Right atrium auricular region (tissue), 2 donors: ENCODE measurements at regions not wholly inside any gene's neighbourhood (a gene's known extent, or its start where the extent isn't known, plus 50 kb on each side); places are given as distances from the start of the nearest gene placed in this dataset.
A peak's percentile ranks its signal among the peaks of the same experiment; 100 is the strongest.

Source experiments
- DNase-seq: peaks from one replicate; pipeline ENCODE4 v3.0.0-alpha.2; 2019; ENCODE audit warnings: low spot score
- H3K27ac ChIP-seq, 2 donors: fragments of 200-600 bp; sonication (generic); 1 replicate in 1 of 2; 2 replicates in 1 of 2; pipeline ENCODE4 v1.5.1; 2016 to 2019
- H3K27me3 ChIP-seq, 2 donors: fragments of 200-600 bp; sonication (generic); one replicate each; pipeline versions ENCODE4 v1.5.1 to v1.6.0; 2017 to 2019
- H3K36me3 ChIP-seq: fragments of 200-600 bp; sonication (generic); one replicate; pipeline ENCODE4 v1.5.1; 2016
- H3K4me1 ChIP-seq, 2 donors: fragments of 200-600 bp; sonication (generic); one replicate each; pipeline versions ENCODE4 v1.5.1 to v1.6.0; 2017 to 2019
- H3K4me3 ChIP-seq, 2 donors: fragments of 200-600 bp; sonication (generic); 1 replicate in 1 of 2; 2 replicates in 1 of 2; pipeline ENCODE4 v1.5.1; 2017 to 2019; ENCODE audit warnings: mild to moderate bottlenecking in 1 of 2, moderate library complexity in 1 of 2
- H3K9me3 ChIP-seq, 2 donors: fragments of 200-600 bp; sonication (generic); one replicate each; pipeline ENCODE4 v1.5.1; 2019
- CTCF ChIP-seq, 2 donors: fragments of 200-600 bp; sonication (generic); IDR thresholded peaks; one replicate each; pipeline ENCODE4 v1.5.1; 2019; ENCODE audit warnings: antibody characterized with exemption in 2 of 2

GRCh38 chr6:126117251-126117650 lies 130.9 kb downstream of the TRMT11 start:
- H3K27me3 ChIP-seq, result no peaks in the 10 kb centered on the region
- no peaks in the 10 kb centered on the region for H3K36me3 ChIP-seq
- no peak overlapping the region for H3K27ac ChIP-seq
- no peak overlapping the region for H3K4me3 ChIP-seq
- H3K9me3 ChIP-seq, result no peaks in the 10 kb centered on the region
- TF ChIP-seq CTCF (IDR thresholded peaks at IDR 0.05), result no peak
- no peak for DNase-seq
- no peaks in the 10 kb centered on the region for H3K4me1 ChIP-seq

GRCh38 chr6:126118058-126118755 lies 131.9 kb downstream of the TRMT11 start:
- DNase-seq, result no peak

GRCh38 chr6:126118936-126119335 lies 132.6 kb downstream of the TRMT11 start:
- Histone ChIP-seq H3K36me3 (no peaks in the 10 kb centered on the region), H3K27ac (no peak overlapping the region), H3K4me1 (no peaks in the 10 kb centered on the region), H3K4me3 (no peak overlapping the region), H3K9me3 (no peaks in the 10 kb centered on the region), H3K27me3 (no peaks in the 10 kb centered on the region)
- DNase-seq, result no peak
- TF ChIP-seq CTCF (IDR thresholded peaks at IDR 0.05), result no peak

More at GRCh38 chr6:126118058-126118755, 131.9 kb downstream of the TRMT11 start:
- Histone ChIP-seq H3K9me3 (no peaks in the 10 kb centered on the region), H3K36me3 (no peaks in the 10 kb centered on the region), H3K4me1 (no peaks in the 10 kb centered on the region), H3K4me3 (no peak overlapping the region), H3K27me3 (no peaks in the 10 kb centered on the region), H3K27ac (no peak overlapping the region)
- TF ChIP-seq CTCF (IDR thresholded peaks at IDR 0.05), result no peak

- no peaks in the 10 kb centered on the region for H3K4me1 ChIP-seq
- no peaks in the 10 kb centered on the region for H3K36me3 ChIP-seq
- peaks cover 0 to 3% of the 10 kb centered on the region in 2 donors for H3K27me3 ChIP-seq
- no peak for TF ChIP-seq CTCF (IDR thresholded peaks at IDR 0.05)
- H3K27ac ChIP-seq, result no peak overlapping the region
- H3K4me3 ChIP-seq, result no peak overlapping the region
- DNase-seq, result peak; percentile 59
- no peaks in the 10 kb centered on the region for H3K9me3 ChIP-seq
These were observed 136.9 kb downstream of the TRMT11 start for GRCh38 chr6:126123226-126123625.

- no peaks in the 10 kb centered on the region for H3K4me1 ChIP-seq
- no peak for TF ChIP-seq CTCF (IDR thresholded peaks at IDR 0.05)
- DNase-seq, result no peak
- H3K36me3 ChIP-seq, result no peaks in the 10 kb centered on the region
- no peak overlapping the region for H3K4me3 ChIP-seq
- no peak overlapping the region for H3K27ac ChIP-seq
- H3K27me3 ChIP-seq, result peaks cover 0 to 3% of the 10 kb centered on the region in 2 donors
- H3K9me3 ChIP-seq, result no peaks in the 10 kb centered on the region
These were observed 141.3 kb downstream of the TRMT11 start for GRCh38 chr6:126127659-126128058.

- no peak overlapping the region for H3K27ac ChIP-seq
- no peaks in the 10 kb centered on the region for H3K36me3 ChIP-seq
- no peak overlapping the region for H3K4me3 ChIP-seq
- no peak for DNase-seq
- H3K4me1 ChIP-seq, result no peaks in the 10 kb centered on the region
- peaks cover 0 to 31% of the 10 kb centered on the region in 2 donors for H3K9me3 ChIP-seq
- TF ChIP-seq CTCF (IDR thresholded peaks at IDR 0.05), result no peak
- peaks cover 0 to under 1% of the 10 kb centered on the region in 2 donors for H3K27me3 ChIP-seq
These were observed 144.9 kb downstream of the TRMT11 start for GRCh38 chr6:126131246-126131645.
